ENCODE measurements at regions not wholly inside any gene's neighbourhood (a gene's known extent, or its start where the extent isn't known, plus 50 kb on each side); places are given as distances from the start of the nearest gene placed in this dataset.

GRCh38 chr17:63190821-63191370 is 224.9 kb downstream of the TANC2 start:
- TF ChIP-seq CTCF (IDR thresholded peaks at IDR 0.05) (no peak), POLR2A (IDR thresholded peaks at IDR 0.05) (no peak), EP300 (IDR thresholded peaks at IDR 0.05) (no peak)

All from ovary (tissue), 3 donors.